ENCODE measurements at regions not wholly inside any gene's neighbourhood (a gene's known extent, or its start where the extent isn't known, plus 50 kb on each side); places are given as distances from the start of the nearest gene placed in this dataset.
A peak's percentile ranks its signal among the peaks of the same experiment; 100 is the strongest.

GRCh38 chr2:19028587-19029375, 329.6 kb downstream of the OSR1 start:
- DNase-seq: no peak

DNA sequence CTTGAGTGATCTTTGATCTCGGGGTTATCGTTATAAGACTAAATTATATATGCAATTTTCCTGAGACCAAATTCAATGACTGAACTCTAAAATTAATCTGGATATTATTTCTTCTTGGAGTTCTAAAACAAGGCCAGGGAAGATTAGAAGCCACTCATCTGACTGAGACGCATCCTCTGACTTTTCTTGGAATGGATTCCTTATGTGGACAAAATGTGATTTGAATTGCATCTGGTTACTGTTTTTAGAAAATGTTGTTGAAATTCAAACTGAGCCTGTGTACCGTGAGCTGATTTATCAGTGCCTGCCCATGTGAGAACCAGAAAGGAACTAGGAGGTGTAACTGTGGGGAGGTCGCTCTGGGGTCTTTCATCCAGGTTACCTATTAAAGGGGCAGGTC, 330.8 kb downstream of the OSR1 start:
- DNase-seq: no peak

GRCh38 chr2:19026261-19026660, 332.2 kb downstream of the OSR1 start:
- no peak for DNase-seq

GRCh38 chr2:19022334-19022733, 336.1 kb downstream of the OSR1 start:
- DNase-seq: no peak

- DNase-seq: no peak
These were observed 336.7 kb downstream of the OSR1 start for GRCh38 chr2:19021721-19022120.

DNA sequence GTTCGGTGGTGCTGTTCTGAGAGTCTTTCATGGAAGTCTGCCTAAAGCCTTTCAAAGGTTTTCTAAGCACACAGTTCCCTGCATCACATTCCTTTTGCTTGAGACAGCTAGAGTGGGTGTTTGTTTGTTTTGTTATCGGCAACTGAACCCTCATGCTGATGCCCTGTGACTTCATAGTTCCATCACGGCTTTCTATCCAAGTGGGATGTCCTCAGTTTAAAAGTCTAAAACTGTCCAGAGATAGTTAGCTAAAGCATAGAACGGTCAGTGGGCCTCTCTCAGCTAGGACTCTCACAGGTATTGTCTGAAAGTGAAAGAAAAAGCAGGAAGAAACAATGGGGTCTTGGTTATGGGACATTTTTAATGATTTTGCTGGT, 337.3 kb downstream of the OSR1 start:
- DNase-seq: no peak

- DNase-seq: no peak
These were observed 338.0 kb downstream of the OSR1 start for GRCh38 chr2:19020144-19021099.

- no peak for DNase-seq
These were observed 348.9 kb downstream of the OSR1 start for GRCh38 chr2:19009510-19009909.

DNA sequence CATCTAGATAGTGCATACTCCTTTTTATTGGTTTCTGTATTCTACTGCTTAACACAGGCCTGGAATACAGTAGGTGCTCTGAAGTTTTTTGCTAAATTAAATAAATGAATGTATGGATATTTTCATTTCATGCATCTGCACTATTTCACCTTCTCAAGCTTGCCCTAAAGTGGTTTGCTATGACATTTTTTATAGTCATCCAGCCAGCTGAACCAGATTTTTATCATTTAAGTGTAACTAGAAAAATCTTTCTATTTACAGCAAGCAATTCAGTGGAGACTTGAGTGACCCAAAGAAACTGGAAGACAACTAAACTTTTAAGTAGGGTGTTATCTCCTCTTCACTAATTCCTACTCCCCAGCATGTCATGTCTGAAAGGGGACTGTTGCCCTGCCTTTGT, 354.9 kb downstream of the OSR1 start:
- no peak for DNase-seq

DNA sequence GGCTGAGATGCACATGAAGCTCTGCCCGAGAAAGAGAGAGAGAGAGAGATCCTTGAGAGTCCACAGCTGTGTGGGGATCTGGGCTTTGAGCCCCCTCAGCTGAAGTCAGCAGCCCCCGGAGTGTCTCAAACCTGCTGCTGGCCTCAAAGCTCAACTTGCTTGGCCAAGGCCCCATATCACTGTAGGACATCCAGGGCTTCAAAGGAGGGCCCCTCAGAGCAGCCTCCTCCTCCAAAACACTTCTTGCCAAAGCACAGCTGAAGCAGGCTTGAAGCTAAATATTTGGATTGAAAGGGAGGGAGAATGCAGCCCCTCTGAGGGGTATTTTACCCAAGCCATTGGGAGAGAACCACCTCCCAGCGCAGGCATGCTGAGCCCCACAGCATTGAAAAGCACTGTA, 357.6 kb downstream of the OSR1 start:
- no peak for DNase-seq

DNA sequence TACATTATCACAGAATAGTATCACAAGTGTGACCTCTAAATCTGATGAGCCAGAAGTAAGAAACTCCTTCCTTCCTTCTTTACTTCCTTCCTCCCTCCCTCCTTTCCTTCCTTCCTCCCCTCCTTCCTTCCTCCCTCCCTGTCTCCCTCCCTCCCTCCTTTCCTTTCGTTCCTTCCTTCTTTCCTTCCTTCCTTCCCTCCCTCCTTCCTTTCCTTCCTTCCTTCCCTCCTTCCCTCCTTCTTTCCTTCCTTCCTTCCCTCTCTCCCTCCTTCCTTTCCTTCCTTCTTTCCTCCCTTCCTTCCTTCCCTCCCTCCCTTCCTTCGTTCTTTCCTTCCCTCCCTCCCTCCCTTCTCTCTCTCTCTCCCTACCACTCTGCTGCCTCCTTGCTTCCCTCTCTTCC, 359.2 kb downstream of the OSR1 start:
- DNase-seq: no peak

DNA sequence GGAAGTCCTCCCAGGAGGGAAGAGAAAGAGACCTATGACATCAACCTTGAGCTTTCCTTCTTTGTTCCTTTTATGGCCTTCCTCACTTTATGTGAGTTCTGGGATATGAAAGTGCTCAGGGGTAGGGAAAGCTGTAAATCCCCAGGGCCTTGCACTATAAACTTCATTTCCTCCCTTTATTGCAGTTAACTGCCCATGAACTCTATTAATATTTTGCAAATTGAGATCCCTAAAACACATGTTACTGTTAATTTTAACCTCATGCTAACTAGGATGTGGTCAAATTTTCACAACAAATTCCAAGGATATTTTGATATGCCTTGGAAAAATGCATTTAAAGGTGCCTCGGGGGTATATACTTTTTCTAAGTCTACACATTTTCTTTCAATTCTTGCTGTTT, 359.9 kb downstream of the OSR1 start:
- DNase-seq: no peak

DNA sequence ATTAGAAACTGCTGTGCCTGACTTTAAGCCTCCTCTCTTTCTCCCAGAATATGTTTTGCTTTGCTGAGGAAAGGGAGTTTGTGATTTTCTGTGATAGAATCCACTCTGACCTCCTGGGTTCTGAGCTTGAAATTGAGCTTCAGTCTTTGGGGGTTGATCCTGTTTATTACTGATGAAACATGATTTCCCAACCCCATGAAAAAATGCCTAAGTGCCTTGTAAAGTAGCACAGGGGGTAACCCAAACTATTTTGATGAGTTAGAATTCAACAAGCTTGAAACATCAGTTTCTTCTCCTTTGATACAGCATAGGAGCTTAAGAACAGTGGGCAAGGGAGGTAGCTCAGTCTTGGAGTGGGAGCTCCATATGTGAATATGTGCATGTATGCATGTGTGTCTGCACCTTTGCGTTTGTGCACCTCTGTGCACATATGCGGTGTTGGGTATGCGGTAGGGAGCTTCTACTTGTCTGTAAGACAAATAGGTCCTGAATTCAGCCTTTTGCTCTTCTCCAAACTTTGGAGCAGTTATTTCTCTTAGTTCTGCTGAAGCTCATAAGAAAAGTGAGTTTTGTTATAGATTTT, 364.6 kb downstream of the OSR1 start:
- no peak for DNase-seq

DNA sequence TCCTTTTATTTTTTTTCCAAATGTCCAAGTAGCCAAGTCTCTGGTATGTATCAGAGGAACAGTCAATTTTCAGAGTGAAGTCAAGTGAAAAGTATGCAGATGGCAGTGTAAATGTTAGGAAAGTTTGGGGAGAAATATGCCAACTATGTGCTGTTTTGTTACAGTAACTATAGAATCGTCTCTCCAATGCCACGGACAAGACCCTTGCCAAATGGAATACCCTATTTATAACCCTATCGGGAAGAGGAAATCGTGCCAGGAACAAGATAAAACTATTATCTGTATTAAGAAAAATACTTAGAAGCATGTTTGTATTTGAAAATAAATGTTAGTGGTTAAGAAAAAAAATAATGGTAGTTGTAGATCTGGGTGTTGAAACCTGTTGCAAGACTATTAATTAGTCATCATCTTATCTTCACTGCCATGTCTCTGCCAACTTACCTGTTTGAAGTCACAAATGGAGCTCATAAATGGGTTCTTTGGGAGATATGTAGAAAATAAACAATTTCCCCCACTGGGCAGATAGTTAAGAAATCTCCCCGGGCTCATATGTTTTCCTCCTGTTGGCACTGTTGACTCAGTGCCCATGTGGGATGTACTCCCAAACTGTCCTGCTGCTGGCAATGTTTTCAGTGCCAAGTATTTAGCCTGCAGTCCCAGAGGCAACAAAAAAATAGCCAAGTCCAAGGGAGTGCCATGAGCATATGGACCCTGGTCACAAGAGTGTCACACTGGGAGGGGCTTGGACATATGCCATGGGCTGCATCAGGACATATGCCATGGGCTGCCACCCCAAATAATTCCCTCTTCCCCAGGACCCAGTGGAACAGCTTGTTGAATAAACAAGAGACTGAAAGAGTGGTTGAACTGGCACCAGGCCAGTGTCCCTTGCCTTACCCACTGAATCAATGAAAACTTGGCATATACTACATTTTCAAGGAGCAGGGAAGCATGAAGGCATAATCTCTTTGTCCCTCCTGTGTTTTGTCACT, 366.9 kb downstream of the OSR1 start:
- DNase-seq: peak; percentile 59

DNA sequence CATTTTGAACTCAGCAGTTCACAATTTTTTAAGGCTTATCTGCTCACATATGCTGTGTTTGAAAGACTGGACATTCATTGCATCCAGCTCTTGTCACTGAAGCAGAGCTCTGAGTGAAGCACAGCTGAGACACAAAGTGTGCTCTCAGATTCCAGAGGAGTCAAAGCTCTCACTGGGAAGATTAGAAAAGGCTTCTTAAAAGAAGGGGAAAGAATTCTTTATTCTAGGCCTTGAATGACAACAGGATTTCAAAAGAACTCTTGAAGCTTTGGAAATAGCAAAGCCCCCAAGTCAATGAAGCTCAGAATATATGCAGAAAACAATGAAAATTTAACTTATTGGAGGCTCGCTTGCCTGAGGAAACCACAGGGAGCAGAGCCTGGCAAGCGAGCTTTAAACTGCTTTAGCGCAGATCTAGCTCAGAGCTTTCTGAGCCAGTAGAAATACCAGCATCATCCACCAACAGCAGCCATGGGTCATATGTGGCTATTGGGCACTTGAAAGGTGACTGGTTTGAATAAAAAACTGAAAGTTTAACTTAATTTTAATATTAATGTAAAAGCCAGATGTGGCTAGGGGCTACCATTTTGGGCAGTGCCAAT, 369.7 kb downstream of the OSR1 start:
- DNase-seq: no peak

DNA sequence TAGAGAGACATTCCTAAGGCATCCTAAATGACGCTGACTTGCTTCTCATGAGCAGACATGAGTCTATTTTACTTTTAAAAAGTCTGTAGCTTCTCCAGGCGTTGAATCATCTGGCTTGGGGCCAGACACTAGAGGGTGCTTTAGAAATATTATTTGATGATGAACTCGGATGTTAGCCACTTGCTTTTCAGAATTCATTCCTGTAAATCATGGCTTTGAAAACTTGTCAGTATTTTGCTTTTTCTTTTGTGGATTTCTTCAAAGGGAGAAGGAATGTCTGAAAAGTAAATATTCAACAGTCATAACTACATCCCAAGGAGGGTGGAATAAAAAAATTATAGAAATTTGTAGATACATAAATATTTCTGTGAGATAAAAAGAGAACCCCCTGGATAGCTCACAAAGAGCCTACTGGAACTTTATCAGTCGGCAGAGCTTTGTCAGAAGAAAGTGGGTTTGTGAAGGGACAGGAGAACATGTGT, 370.8 kb downstream of the OSR1 start:
- peak; percentile 16 for DNase-seq

DNA sequence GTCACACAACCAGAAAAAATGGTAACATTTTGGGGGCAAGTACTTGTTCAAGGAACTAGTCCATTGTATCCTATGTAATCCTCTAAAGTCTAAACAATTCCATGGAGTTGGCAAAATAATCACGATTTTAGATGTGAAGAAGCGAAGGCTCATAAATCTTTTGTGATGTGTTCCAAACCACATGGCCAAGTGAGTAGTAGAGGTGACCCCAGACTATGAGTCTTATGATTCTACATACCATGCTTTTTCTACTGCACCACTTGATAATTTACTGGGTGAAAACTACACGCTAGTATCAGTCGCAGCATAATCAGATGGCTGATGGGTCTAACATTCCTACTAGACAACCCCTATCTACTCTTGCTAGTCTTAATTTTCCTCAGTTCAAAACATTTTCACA, 371.4 kb downstream of the OSR1 start:
- DNase-seq: no peak

DNA sequence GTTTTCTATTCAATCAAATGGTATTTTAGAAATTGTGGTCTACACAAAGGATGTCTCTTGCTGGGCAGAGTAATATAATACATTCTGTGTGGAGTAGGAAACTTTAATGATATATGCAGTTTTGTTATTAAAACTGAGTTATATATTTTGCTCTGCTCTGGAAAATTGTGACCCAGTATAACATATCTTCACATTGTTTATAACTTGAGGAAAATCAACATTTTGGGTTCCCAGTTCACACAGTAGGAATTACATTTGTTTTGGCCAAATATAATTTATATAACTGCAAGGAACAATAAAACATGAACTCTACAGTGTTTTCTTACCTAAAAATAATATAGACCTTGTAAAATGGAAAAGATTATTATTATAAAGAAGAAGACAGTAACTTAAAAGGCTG, 372.4 kb downstream of the OSR1 start:
- no peak for DNase-seq

GRCh38 chr2:18980786-18981430, 377.5 kb downstream of the OSR1 start:
- DNase-seq: no peak

DNA sequence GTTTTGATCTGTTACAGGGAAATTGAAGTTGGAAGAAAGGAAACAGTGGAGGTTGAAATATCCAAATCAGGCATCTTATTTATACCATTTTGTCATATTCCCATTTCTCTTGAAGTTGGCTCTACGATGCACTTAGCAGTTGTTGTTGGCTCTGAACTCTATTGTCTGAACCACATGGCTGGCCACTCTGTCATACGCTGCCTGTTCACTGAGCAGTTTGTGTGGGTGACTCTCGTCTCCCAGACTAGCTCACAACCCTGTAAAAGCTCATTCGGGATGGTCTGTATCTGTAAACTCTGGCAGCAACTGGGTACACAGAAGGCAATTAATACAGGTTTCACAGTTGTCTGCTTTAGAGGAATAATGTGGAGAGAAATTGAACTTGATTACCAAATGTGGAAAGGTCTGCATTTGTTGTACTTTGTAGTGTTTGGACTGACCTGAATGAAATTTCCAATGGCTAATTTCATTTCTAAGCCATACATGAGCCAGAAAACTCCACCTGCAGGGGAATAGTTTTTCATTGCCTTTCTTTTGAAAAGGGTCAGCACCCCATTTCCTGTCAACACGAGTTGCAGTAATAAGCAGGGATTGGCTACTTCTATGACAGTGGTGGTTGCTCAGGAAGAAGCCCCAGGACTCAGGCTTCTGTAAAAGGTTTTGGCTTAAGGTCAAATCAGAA, 378.2 kb downstream of the OSR1 start:
- no peak for DNase-seq

DNA sequence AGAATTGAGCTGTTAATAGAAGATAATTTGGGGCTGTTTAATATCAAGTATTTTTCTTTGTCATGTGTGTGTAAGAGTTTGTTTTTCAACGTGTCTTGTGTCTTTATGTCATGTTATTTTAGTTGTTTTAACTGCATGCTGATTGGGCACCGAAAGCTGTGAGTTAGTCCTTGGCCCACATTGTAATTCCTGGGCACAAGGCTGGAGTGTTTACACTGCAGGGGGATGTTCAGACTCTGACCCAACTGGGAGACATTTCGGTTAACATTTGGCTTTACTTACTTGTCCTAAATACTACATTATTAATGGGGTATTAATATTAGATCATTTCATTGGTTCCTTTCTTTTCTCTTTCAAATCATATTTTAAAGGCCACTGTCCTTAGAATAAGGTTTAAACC, 381.0 kb downstream of the OSR1 start:
- DNase-seq: no peak
